ENCODE measurements at regions not wholly inside any gene's neighbourhood (a gene's known extent, or its start where the extent isn't known, plus 50 kb on each side); places are given as distances from the start of the nearest gene placed in this dataset.

DNA sequence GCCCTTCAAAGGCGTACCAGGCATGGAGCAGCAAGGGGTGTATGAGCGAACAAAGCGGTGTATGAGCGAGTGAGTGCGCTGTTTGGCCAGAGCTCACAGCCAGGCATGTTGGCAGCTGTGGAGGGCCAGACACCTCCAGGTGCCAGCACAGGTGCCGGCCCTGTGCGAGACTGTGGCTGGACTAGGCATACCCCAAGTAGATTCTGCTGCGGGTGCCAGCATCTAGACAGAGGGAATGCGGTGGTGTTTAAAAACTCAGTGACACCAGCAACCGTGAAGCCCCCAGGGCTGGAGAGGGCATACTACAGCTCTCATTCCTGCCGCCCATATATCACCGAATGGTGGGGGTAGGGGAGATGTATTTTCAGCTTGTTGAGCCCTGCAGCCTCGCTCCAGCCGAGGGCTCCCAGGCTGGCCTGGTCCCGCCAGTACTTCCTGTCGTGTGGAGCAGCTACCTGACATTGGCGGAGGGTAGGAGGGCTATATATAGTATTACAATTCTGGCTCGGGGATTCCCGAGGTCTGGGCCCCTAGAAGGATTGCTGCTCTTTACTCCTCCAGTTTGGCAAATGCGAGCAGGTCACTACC, 1829.6 kb upstream of the NUDT12 start:
- no peak for DNase-seq (ENCODE audit: low spot score)

- no peak for DNase-seq (ENCODE audit: low spot score)
Measured at GRCh38 chr5:105380126-105380525, 1817.5 kb upstream of the NUDT12 start.

- DNase-seq (ENCODE audit: low spot score): no peak
Measured at GRCh38 chr5:105371169-105371568, 1808.6 kb upstream of the NUDT12 start.

DNA sequence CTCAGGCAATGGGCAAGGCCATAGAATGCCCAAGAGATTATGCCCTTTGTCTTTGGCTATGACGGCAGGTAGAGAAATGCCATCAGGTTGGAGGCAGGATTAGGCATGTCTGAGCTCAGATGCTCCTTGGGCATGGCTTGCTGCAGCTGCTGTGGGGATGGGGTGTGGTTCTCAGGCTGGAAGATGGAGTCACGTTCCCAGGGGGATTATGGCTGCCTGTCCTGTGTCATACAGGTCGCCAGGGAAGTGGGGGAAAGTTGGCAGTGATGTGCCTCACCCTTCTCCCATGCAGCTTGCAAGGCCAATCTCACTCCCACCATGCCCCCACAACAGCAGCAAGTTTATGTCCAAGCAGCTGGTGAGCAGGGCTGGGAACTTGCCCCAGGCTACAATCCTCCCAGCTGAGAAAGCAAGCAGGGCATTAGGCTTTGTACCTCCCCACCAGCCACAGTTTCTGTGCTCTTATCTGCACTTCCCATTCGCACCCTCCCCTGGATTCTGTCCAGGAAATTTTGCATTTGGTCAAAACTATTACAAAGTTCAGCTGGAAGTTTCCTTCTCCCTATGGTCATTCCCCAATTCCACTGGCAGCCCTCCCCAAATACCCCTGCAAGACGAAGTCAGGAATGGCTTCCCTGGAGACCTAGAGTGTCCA, 1788.0 kb upstream of the NUDT12 start:
- no peak for DNase-seq (ENCODE audit: low spot score)

- no peak for DNase-seq (ENCODE audit: low spot score)
Measured at GRCh38 chr5:105331558-105331957, 1769.0 kb upstream of the NUDT12 start.

- no peak for DNase-seq (ENCODE audit: low spot score)
Measured at GRCh38 chr5:105330185-105330584, 1767.6 kb upstream of the NUDT12 start.

DNA sequence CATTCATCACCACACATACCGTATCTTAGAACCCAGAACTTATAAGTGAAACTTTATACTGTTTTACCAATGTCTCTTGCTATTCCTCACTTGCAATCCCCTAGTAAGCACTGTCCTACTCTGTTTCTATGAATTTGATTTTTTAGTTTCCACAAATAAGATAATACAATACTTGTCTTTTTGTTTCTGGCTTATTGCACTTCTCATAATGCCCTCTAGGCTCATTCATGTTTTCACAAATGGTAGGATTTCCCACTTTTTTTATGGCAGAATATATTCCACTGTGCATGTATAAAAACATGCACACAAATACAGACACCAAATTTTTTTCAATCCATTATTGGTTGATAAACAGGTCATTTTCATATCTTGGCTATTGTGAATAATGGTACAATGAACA, 1742.3 kb upstream of the NUDT12 start:
- no peak for DNase-seq (ENCODE audit: low spot score)

DNA sequence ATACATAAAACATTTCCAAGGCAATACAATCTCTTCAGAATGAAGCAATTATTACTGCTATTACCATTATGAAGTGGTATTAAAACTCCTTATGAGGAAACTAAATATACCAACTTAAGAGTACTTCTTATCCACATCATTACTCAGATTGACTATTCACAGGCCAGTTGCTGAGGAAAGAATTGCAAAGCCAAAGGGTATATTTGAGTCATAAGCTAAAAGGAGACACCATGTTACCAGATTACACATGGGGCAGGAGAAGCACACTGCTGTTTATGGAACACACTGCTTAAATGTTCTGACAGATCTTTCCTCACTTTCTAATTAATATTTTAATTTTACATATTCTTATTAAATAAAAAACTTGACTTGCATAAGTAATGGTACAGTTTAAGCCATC, 1726.4 kb upstream of the NUDT12 start:
- DNase-seq (ENCODE audit: low spot score): no peak

GRCh38 chr5:105283134-105283533, 1720.5 kb upstream of the NUDT12 start:
- no peak for DNase-seq (ENCODE audit: low spot score)

DNA sequence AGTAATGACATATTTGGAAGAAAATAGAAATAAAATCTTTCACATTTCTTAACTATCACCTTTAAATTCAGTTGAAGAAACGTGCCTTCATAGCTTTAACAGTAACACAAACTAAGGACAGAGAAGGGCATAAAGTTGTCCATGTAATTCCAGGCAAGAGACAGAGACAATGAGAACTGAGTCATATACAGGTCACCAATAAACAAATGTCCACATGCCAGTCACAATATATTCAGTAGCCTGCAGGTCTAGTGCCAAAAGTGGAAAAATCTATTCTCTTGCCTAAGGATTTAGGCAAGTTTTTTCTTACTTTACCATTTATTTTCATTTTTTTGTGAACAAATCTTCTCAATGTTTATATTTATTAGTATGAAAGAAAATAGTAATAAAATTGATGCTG, 1711.5 kb upstream of the NUDT12 start:
- DNase-seq (ENCODE audit: low spot score): no peak

DNA sequence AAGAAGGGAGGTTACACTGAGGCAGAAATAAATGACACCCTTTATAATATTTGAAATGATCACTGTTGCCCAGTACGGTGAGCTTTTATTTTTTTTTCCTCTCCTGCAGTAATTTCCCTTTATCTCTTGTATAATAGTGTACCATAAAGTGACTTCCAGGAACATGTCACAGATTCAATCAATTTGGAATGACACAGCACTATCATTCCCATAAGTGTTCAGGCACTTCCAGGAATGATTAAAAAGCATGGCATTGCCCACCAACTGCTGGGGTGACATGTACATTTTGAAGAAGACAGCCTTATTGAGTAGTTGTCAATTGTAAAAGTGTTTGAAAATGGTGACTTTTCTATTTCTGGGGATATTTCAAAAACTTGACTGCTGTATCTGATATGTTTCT, 1700.9 kb upstream of the NUDT12 start:
- no peak for DNase-seq (ENCODE audit: low spot score)

- DNase-seq (ENCODE audit: low spot score): no peak
Measured at GRCh38 chr5:105259581-105260217, 1697.1 kb upstream of the NUDT12 start.

DNA sequence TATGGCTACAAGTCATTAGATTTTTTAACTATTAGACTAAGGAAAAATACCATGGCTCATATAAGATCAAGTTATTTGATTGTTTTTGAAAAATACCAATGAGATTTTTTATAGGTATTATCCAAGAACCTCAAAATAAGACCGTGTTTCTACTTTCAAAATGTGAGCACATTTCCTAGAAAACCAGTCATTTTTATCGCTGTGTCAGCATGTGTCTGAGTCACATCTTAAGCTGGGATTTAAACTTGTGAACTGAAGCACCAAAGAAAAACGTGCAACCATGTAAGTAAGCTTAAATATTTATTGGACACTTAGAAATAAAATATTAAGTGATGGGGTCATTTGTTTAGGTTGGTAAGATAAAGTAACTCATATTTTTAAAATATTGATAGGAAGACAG, 1676.0 kb upstream of the NUDT12 start:
- no peak for DNase-seq (ENCODE audit: low spot score)

DNA sequence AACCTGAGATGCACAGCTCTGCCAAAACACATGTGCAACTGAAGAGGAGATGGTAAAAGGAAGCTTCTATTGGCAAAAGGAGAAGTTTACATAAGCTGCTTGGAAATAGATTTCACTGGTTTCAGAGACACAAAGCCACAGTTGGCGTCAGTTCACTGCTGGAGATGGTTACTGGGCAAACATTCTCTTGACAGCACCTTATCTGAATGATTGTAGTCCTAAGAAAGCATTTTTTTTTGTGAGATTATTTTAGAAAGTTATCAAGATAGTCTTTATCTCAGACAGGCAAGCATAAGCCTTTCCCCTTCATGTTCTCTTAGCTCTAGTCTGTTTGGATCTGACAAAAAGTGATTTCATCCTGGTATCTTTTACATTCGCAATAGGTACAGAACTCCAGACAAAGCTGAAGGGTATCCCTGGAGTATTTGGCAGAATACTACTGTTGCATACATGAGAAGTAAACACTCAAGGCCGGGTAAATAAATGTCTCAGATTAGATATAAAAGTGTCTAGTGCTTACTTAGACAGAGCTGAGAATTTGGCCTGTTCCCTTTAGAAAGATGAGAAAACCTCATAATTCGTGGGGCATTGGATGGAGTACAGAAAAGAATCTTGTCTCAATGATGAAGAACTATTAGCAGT, 1668.0 kb upstream of the NUDT12 start:
- DNase-seq (ENCODE audit: low spot score): no peak

DNA sequence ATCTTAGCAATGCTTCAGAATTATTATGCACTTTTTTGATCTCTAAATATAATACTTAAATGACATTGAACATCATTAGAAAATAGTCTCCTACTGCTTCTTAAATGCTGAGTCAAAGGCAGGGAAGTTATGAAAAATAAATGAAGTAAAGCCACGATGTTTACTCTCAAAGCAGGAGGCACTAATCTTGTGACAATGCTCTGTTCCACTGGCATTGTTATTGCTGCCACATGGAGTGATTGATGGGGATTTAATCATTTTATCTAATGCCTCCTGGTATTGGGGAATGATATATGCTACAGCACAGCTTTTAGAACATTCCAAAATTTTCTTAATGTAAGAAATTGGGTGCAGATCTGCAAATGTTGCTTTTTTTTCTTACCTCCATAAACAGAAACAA, 1655.4 kb upstream of the NUDT12 start:
- no peak for DNase-seq (ENCODE audit: low spot score)

DNA sequence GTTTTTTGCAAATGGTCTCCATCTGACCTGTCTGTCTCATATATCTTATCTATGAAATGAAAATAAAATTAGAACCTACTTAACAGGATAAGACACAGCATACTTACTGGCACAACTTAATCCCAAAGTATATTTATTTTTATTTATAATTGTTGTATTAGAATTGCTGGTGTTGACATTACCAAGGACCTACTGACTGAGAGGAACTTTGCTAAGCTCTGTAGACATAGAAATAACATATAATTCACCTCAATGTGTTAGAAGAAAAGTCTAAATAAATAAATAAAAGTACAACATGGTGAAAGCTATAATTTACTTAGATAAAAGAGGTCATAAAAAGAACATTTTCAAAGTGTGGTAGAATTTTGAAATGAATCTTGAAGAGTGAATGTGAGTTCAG, 1650.5 kb upstream of the NUDT12 start:
- no peak for DNase-seq (ENCODE audit: low spot score)

GRCh38 chr5:105207066-105207465, 1644.5 kb upstream of the NUDT12 start:
- DNase-seq (ENCODE audit: low spot score): no peak

DNA sequence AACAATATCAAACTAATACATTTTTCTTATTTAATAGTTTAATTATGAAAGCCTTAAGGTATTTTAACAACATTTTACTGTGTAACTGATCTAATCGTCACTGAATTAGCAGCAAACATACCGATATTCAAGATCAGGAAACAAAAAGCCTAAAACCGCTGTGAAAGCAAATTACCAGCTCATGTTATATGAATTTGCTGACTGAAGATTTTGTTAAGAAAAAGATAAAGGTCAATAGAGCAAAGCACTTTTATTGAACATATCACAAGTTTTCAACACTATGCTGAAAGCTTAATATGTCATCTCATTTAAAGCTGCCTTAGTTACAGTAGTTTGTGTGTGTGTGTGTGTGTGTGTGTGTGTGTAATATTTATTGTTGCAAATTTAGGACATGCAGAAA, 1634.9 kb upstream of the NUDT12 start:
- no peak for DNase-seq (ENCODE audit: low spot score)

DNA sequence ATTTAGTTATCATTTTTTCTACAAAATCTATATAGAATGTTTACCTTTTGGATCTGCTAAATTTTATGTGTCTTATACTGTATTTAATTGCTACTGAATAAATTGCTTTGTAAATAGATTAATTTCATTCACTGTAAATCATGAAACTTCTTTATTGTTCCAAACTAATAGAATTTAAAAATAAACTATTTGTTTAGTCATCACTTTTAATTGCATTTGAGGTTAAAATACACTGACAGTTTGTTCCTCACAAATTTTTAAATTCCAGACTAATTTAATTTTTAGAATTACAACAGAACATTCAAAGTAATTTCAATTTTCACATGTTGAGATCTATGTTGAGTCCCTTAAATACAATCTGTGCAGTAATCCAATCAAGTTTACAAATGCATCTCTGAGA, 1633.2 kb upstream of the NUDT12 start:
- no peak for DNase-seq (ENCODE audit: low spot score)

GRCh38 chr5:105172918-105173317, 1610.3 kb upstream of the NUDT12 start:
- DNase-seq (ENCODE audit: low spot score): no peak

DNA sequence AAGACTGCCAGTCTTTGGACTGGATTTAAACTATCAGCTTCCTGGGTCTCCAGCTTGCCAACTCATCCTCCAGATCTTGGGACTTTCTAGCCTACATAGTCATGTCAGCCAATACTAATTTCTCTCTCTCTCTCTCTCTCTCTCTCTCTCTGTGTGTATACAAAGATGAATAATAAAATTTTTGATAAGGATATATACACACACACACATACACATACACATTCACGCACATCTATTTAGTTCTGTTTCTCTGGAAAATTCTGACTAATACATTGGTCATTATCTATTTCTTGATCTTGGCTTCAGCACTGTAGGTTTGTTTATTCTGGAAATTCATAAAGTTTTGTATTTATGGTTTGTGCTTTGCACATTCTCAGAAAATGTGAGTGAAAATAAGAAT, 1606.2 kb upstream of the NUDT12 start:
- DNase-seq (ENCODE audit: low spot score): no peak

DNA sequence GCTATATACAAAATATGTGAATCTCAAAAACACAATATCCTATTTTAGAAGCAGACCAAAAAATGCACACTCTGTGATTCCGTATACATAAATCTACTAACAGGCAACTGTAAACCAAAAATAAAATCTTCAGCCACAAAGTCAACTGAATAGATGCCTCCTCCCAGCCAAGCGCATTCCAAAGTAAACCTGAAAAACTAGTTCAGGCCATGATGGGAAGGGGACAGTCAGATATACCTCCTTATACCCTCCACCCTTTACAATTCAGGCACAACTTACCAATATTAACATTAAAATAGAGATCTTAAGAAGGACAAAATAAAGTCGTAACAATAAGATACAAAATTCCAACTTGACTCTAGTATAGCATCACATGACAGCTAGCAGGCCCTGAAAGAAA, 1604.5 kb upstream of the NUDT12 start:
- no peak for DNase-seq (ENCODE audit: low spot score)

GRCh38 chr5:105163547-105163946, 1601.0 kb upstream of the NUDT12 start:
- no peak for DNase-seq (ENCODE audit: low spot score)
